ENCODE measurements at regions not wholly inside any gene's neighbourhood (a gene's known extent, or its start where the extent isn't known, plus 50 kb on each side); places are given as distances from the start of the nearest gene placed in this dataset.

GRCh38 chr14:98503086-98503815 lies 768.7 kb downstream of the BCL11B start:
- Histone ChIP-seq H3K4me2 (ENCODE audit: low read length) (no peak overlapping the region), H3K36me3 (ENCODE audit: control insufficient read depth, insufficient read depth, low read length) (no peaks in the 10 kb centered on the region), H3K4me1 (no peaks in the 10 kb centered on the region), H3K9ac (no peak overlapping the region), H3K9me3 (ENCODE audit: control insufficient read depth, low read length) (no peaks in the 10 kb centered on the region), H3K4me3 (ENCODE audit: low read depth, low read length) (no peak overlapping the region), H2AFZ (no peak overlapping the region), H3K27me3 (ENCODE audit: control insufficient read depth, insufficient read depth, low read length) (no peaks in the 10 kb centered on the region), H3K27ac (no peak overlapping the region), H3K79me2 (no peaks in the 10 kb centered on the region)
- no peak for TF ChIP-seq CTCF (IDR thresholded peaks at IDR 0.05)

GRCh38 chr14:98507264-98507663 lies 764.7 kb downstream of the BCL11B start:
- no peak for TF ChIP-seq CTCF (IDR thresholded peaks at IDR 0.05)
- H3K9ac ChIP-seq: no peak overlapping the region
- no peaks in the 10 kb centered on the region for H3K79me2 ChIP-seq
- no peaks in the 10 kb centered on the region for H3K9me3 ChIP-seq (ENCODE audit: control insufficient read depth, low read length)
- no peaks in the 10 kb centered on the region for H3K27me3 ChIP-seq (ENCODE audit: control insufficient read depth, insufficient read depth, low read length)
- no peak overlapping the region for H3K4me3 ChIP-seq (ENCODE audit: low read depth, low read length)
- H2AFZ ChIP-seq: no peak overlapping the region
- H3K4me2 ChIP-seq (ENCODE audit: low read length): no peak overlapping the region
- H3K4me1 ChIP-seq: no peaks in the 10 kb centered on the region
- no peaks in the 10 kb centered on the region for H3K36me3 ChIP-seq (ENCODE audit: control insufficient read depth, insufficient read depth, low read length)
- no peak overlapping the region for H3K27ac ChIP-seq

- Histone ChIP-seq H2AFZ (no peak overlapping the region), H3K27me3 (ENCODE audit: control insufficient read depth, insufficient read depth, low read length) (no peaks in the 10 kb centered on the region), H3K9me3 (ENCODE audit: control insufficient read depth, low read length) (no peaks in the 10 kb centered on the region), H3K79me2 (no peaks in the 10 kb centered on the region), H3K27ac (no peak overlapping the region), H3K9ac (no peak overlapping the region), H3K36me3 (ENCODE audit: control insufficient read depth, insufficient read depth, low read length) (no peaks in the 10 kb centered on the region), H3K4me2 (ENCODE audit: low read length) (no peak overlapping the region), H3K4me1 (no peaks in the 10 kb centered on the region), H3K4me3 (ENCODE audit: low read depth, low read length) (no peak overlapping the region)
- TF ChIP-seq CTCF (IDR thresholded peaks at IDR 0.05): no peak
These were observed 761.6 kb downstream of the BCL11B start for GRCh38 chr14:98510392-98510791.

GRCh38 chr14:98512501-98513251 lies 759.3 kb downstream of the BCL11B start:
- Histone ChIP-seq H3K9me3 (ENCODE audit: control insufficient read depth, low read length) (no peaks in the 10 kb centered on the region), H3K9ac (no peak overlapping the region), H3K4me2 (ENCODE audit: low read length) (no peak overlapping the region), H3K27ac (no peak overlapping the region), H3K79me2 (no peaks in the 10 kb centered on the region), H3K36me3 (ENCODE audit: control insufficient read depth, insufficient read depth, low read length) (no peaks in the 10 kb centered on the region), H3K4me1 (no peaks in the 10 kb centered on the region), H3K27me3 (ENCODE audit: control insufficient read depth, insufficient read depth, low read length) (no peaks in the 10 kb centered on the region), H2AFZ (peak overlapping the region; percentile 15), H3K4me3 (ENCODE audit: low read depth, low read length) (no peak overlapping the region)
- TF ChIP-seq CTCF (IDR thresholded peaks at IDR 0.05): no peak
